Medulla oblongata (tissue), 1 donor: ENCODE measurements at regions not wholly inside any gene's neighbourhood (a gene's known extent, or its start where the extent isn't known, plus 50 kb on each side); places are given as distances from the start of the nearest gene placed in this dataset.
"Not testable (repeated sequence)": the region's sequence is repeated elsewhere in the genome, so short reads cannot be mapped to it uniquely, and the experiment has no call there.

Experiments used
- DNase-seq: peaks from one replicate; pipeline ENCODE4 v3.0.0-alpha.2; 2015; ENCODE audit errors: extremely low spot score

DNA sequence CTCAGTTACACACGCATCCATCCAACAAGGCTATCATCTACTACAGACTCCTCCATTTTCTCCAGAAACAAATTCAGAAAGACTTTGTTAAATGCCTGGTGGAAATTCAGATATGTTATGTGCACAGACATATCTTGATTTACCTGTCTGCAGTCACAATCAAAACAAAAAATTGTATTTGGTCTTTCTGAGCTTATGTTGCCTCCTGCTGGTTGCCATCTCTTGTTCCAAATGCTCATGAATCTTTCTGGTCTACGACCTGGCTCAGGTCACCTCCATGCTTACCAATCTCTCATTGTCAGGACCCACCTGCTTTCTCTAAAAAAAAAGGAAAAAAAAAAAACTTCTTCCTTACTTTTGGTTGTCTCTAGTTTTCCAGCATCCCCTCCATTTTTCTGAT is 169.2 kb upstream of the PLXNC1 start:
- no peak for DNase-seq

DNA sequence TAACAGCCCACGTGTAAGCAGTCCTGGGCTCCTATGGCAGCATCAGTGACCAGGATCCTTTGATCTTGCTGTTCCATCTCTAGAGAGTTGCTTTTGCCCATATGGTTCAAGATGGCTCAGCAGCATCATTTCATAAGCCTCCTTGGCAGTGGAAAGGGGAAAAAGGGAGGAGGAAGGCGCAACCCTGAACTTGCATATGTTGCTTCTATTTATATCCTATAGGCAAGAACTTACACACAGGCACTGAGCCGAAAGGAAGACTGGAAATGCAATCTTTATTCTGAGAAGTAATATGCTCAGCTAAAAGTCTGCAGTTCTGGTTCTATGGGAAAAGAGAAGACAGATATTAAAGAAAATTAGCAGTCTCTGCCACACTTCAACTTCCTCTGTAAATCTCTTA is 167.7 kb upstream of the PLXNC1 start:
- DNase-seq, result no peak

GRCh38 chr12:93981411-93981810 is 167.0 kb upstream of the PLXNC1 start:
- no peak for DNase-seq

- DNase-seq, result no peak
Observed at GRCh38 chr12:93982771-93983315, 165.5 kb upstream of the PLXNC1 start.

GRCh38 chr12:93984005-93984404 is 164.4 kb upstream of the PLXNC1 start:
- no peak for DNase-seq

DNA sequence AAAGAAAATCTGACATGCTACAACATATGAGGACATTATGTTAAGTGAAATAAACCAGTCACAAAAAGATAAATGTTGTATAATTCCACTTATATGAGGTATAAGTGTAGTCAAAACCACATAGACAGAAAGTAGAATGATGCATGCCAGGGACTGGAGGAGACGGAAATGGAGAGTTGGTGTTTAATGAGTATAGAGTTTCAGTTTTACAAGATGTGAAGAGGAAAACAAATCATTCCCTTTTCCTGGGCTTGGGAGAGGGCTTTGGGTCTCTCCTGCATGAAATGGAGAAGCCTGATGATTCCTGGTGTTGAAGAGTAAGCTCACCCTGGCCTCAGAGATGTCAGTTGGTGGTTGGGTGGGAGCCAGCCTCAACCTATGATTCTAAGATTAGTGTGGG is 158.4 kb upstream of the PLXNC1 start:
- no peak for DNase-seq

DNA sequence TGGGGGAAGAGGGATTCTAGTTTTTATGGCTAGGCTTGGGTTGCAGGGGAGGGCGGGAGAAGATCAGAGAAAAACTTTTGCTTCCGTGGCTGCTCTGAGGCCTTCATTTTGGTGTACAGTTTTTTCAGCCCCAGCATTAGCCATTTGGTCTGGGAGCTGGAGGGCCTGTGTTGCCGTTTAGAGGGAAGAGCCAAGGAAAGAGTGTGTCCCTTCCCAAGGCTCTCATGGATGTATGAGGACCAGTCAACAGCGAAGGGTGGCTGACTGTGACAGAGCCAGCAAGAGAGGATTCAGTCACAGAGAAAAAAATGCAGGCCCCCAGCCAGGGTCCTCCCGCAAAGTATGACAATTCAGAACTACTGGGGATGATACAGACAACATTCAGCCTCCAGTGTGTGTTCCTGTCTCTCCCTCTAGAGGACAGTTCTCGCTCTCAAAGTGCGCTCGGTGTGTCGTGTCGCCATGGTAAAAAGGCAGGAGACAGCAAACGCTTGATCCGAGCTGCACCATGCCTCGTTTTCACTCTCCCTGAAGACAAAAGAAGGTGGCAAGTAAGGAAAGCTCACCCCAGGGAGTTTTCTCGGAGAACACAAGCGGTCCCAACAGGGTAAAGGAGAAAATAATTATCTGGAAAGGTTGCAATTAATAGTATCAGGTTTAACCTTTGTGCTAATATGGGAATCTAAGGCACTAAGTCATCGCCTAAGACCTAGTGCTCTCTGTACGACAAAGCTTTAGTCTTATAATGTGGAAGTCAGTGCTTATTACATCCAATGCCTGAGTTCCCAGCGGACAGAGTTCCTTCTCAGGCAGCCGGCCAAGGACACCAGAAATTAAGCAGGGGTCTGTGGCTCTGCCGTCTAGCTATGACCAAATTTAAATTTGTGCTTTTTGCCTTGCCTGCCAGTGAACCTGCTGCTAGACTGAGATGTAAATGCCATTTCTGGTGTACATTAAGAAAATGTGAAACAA is 157.3 kb upstream of the PLXNC1 start:
- peak; percentile 78 for DNase-seq

DNA sequence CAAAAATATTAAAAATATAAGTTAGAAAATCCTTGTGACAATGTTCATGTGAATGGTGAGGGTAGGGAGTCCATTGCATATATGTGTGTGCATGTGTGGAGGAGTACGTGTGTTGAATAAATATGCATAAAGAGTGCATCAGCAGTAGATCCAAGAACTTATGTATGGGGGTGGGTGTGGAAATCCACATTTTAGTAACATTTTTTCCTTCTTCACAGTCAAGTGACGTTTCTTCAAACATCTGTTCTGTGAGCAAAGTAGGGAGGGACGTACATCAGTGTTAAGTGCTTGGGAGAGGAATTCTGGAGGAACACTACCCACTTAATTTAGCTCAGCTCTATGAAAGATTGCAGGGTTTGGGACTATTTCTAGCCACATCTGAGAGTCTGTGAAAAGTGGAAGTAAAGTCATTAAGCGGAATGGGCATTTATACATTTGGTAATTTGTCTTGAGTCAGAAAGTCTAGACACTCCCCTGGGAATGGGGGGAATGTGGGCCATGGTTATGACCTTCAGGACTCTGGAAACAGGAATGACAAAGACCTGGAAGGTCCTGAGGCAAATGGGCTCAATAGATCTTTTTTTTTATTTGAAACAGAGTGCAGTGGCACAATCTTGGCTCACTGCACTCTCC is 156.4 kb upstream of the PLXNC1 start:
- no peak for DNase-seq

- DNase-seq, result no peak
Observed at GRCh38 chr12:93994721-93995120, 153.7 kb upstream of the PLXNC1 start.

DNA sequence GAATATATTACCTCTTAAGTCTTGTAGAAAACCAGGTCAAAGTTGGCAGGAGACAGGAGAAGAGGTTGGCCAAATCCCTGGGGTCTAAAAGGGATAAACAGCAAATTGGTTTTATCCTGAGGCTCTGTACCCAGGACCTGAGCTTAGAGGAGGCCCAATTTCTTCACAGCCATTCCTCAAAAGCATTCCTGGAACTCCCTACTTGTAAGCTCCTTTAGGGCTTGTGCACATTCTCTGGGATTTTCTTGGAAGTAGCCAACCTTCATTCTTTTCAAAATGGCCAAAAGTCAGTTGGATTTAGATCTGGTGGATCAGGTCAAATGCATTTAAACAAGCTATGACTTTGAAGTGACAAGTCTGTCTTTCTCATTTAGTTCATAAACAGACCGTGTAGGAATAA is 152.1 kb upstream of the PLXNC1 start:
- DNase-seq, result no peak

DNA sequence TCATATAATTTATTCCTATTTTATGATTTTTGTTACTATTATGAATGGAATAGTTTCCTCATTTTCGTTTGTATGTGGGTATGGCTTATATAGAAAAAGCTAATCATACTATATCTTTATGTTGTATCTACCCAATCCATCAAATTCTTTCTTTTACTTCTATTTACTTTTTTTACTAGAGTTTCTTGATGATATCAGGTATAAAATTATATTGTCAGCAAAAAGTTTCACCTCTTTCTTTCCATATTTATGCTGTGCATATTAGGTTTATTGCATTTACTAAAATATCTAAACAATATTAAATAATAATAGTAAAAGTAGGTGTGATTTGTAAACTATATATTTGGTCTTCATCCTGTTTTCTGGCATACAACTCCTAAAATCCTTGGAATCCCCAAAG is 146.7 kb upstream of the PLXNC1 start:
- no peak for DNase-seq

- DNase-seq, result not testable (repeated sequence)
Observed at GRCh38 chr12:94002925-94003324, 145.5 kb upstream of the PLXNC1 start.

DNA sequence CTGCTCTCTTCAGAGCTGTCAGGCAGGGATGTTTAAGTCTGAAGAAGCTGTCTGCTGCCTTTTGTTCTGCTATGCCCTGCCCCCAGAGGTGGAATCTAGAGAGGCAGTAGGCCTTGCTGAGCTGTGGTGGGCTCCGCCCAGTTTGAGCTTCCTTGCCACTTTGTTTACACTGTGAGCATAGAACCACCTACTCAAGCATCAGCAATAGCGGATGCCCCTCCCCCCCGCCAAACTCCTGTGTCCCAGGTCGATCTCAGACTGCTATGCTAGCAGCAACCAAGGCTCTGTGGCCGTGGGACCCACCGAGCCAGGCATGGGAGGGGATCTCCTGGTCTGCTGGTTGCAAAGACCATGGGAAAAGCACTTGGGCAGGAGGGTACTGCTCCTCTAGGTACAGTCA is 140.5 kb upstream of the PLXNC1 start:
- not testable (repeated sequence) for DNase-seq

GRCh38 chr12:94010307-94010706 is 138.1 kb upstream of the PLXNC1 start:
- no peak for DNase-seq

DNA sequence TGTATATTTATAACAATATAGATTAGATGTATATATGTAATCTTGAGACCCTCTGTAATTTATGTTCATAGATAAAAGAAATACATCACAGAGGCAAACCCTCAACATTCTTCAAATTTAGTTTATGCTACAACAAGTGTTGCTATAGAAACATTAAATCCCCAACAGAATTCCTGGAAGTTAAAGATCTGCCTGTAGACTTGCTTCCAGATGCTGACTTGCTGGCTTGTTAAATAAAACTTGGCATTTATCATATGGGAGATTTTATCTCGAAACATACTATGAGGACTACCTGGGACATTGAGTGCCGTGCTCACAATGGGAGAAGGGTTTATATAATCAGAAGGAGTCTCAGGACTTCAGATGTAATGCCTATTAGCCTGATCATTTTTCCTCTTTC is 136.3 kb upstream of the PLXNC1 start:
- no peak for DNase-seq

GRCh38 chr12:94012590-94012989 is 135.8 kb upstream of the PLXNC1 start:
- no peak for DNase-seq

- DNase-seq, result not testable (repeated sequence)
Observed at GRCh38 chr12:94017247-94017646, 131.1 kb upstream of the PLXNC1 start.

DNA sequence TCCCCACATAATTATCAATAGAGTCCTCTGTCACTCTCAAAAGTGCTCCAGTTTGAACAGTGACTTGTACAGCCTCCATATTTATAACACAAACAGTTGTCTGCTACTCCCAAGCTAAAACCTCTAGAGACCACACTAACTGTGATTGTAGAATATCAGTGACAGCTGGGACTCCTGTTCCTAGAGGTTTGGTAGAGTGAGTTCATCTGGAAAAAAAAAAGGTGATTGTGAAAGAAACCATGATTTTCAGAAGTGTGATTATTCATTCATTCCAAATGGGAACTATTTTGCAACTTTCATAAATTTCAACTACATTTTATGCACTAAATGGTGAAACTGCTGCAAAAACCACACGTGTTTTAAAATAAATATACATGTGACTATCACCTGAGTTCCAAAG is 128.0 kb upstream of the PLXNC1 start:
- DNase-seq, result no peak

GRCh38 chr12:94023879-94024278 is 124.5 kb upstream of the PLXNC1 start:
- DNase-seq, result no peak

GRCh38 chr12:94025068-94025467 is 123.3 kb upstream of the PLXNC1 start:
- DNase-seq, result no peak

DNA sequence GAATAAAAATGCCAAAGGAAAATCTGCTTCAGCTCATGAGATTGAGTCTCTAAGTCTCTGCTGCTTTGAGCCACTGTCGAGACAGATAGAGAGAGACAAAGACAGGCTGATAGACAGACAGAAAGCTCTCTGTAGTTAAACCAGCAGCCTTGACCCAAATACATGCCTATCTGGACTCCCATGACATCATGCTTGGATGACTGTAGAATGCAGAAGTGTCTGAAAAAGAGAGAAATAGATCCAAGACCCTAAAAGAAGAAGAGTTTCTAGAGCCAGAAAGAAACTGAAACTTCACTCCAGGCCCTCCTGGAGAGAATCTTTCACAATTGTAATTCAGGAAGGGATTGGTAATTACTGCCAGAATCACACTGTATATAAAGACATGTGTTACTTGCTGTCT is 122.6 kb upstream of the PLXNC1 start:
- DNase-seq, result no peak

DNA sequence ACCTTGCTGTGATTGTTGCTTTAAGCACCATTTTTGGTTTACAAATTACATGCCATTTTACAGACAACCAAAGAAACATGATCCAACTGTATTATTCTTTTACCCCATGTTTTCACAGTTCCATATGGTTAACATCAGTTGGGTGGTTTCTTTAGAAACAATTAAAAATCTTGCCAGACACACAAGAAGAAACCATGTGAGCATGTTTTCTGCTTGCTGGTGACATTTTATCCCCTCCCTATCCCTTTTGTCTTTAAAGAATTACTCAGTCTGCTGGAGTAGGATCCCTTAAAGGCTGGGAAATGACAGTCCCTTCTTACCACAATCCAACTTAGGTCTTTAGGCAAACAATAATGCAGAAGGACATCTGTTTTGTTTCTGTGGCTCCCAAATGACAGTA is 121.8 kb upstream of the PLXNC1 start:
- DNase-seq, result no peak

- no peak for DNase-seq
Observed at GRCh38 chr12:94027561-94027960, 120.8 kb upstream of the PLXNC1 start.
